ENCODE measurements at regions not wholly inside any gene's neighbourhood (a gene's known extent, or its start where the extent isn't known, plus 50 kb on each side); places are given as distances from the start of the nearest gene placed in this dataset.

DNA sequence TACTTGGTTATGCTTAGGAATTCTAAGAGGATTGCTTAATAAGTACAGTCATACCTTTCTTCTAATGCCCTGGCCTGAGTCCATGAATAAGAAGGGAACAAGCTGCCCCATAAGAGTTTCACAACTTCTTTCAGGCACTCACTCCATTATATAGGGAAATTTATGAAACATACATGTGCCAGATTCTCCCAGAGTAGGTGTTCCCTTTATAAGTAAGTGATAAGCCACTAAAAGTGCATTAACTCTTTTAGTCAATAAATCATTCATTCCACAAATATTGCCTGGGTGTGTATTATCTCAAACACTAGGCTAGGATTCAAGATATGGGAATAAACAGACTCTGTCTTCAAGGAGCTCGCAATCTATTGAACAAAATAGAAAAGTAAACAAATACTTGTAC, 84.5 kb upstream of the RBBP8 start:
- Histone ChIP-seq H3K36me3 (no peaks in the 10 kb centered on the region), H3K4me1 (no peaks in the 10 kb centered on the region), H3K27ac (no peak overlapping the region), H3K9me3 (no peaks in the 10 kb centered on the region), H3K27me3 (no peaks in the 10 kb centered on the region), H3K4me3 (no peak overlapping the region)
- TF ChIP-seq, protein P1, sequence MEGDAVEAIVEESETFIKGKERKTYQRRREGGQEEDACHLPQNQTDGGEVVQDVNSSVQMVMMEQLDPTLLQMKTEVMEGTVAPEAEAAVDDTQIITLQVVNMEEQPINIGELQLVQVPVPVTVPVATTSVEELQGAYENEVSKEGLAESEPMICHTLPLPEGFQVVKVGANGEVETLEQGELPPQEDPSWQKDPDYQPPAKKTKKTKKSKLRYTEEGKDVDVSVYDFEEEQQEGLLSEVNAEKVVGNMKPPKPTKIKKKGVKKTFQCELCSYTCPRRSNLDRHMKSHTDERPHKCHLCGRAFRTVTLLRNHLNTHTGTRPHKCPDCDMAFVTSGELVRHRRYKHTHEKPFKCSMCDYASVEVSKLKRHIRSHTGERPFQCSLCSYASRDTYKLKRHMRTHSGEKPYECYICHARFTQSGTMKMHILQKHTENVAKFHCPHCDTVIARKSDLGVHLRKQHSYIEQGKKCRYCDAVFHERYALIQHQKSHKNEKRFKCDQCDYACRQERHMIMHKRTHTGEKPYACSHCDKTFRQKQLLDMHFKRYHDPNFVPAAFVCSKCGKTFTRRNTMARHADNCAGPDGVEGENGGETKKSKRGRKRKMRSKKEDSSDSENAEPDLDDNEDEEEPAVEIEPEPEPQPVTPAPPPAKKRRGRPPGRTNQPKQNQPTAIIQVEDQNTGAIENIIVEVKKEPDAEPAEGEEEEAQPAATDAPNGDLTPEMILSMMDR (IDR thresholded peaks at IDR 0.05) = no peak
- DNase-seq (ENCODE audit: low spot score) = no peak

DNA sequence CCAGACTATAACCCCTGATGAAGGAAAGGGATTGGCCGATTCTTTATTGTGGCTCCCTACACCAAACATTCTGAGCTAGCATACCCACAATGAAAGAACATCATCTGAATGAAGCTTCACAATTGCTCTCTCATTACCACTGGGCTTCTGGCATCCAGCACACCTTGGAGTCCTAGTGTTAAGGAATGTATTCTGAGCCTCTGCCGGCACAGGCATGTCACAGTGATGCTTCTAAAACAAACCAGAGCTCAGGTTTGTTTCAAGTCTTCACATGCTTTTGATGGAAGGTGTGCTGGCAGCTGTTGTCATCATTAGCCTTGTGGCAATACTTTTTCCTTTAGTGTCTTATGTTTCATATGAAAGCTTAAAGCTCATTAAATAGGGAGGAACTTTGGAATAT, 76.3 kb upstream of the RBBP8 start:
- TF ChIP-seq, protein P1 (IDR thresholded peaks at IDR 0.05) = no peak
- H3K27ac ChIP-seq = no peak overlapping the region
- H3K4me1 ChIP-seq = no peaks in the 10 kb centered on the region
- H3K27me3 ChIP-seq = no peaks in the 10 kb centered on the region
- H3K4me3 ChIP-seq = no peak overlapping the region
- no peaks in the 10 kb centered on the region for H3K36me3 ChIP-seq
- no peak for DNase-seq (ENCODE audit: low spot score)
- no peaks in the 10 kb centered on the region for H3K9me3 ChIP-seq

DNA sequence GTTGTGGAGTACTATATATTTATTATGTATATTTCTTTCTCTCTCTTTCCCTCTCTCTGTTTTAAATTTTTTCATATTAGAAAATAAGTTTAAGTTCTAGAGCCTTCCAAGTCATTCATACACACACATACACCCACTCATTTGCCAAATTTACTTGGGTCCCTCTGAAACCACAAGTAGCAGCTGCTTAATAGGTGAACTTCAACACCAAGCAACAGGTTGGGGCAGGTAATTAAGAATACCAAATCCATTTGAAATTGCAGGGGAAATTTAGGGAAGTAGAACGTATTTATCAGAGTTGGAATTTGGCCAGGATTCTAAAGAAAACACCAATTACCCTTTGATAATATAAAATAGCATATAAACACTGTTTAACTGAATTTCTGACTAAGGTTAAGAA, 75.0 kb upstream of the RBBP8 start:
- Histone ChIP-seq H3K9me3 (no peaks in the 10 kb centered on the region), H3K4me1 (no peaks in the 10 kb centered on the region), H3K27ac (no peak overlapping the region), H3K4me3 (no peak overlapping the region), H3K36me3 (no peaks in the 10 kb centered on the region), H3K27me3 (no peaks in the 10 kb centered on the region)
- DNase-seq (ENCODE audit: low spot score) = no peak
- TF ChIP-seq, protein P1 (IDR thresholded peaks at IDR 0.05) = no peak

DNA sequence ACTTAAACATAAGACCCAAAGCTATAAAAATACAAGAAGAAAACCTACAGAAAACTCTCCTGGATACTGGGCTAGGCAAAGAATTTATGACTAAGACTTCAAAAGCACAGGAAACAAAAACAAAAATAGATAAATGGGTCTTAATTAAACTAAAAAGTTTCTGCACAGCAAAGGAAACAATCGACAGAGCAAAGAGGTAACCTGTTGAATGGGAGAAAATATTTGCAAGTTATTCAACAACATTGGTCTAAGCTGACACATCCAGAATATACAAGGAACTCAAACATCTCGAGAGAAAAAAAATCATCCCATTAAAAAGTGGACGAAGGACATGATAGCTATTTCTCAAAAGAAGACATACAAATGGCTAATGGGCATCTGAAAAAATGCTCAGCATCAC, 72.3 kb upstream of the RBBP8 start:
- TF ChIP-seq, protein P1 (IDR thresholded peaks at IDR 0.05) = no peak

DNA sequence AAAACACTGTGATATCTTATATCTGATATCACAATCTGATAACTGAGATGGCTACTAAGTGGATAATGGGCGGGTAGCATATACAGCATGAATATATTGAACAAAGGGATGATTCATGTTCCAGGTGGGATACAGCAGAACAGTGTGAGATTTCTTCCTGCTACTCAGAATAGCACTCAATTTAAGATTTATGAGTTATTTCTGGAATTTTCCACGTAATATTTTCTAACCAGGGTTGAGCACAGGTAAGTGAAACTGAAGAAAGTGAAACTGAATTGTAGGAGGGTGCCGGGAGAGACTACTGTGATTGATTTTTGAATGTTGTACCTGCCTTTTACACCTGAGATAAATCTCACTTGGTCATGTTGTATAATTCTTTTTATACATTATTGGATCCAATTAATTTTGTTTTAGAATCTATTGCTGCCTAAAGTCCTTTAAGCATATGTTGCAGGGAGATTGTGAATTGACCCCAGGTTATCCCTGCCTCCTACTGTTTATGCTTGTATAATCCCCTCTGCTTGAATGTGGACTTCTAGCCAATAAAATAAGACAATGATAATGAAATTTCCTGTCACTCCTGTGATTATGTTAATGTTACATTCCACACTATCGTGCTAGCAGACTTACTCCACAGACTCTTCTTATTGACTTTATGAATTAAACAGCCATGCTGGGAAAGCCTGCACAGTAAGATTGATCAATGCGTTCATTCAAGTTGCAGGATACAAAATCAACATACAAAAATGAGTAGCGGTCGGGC, 67.6 kb upstream of the RBBP8 start:
- no peaks in the 10 kb centered on the region for H3K27me3 ChIP-seq

More for the DNA sequence above, 72.3 kb upstream of the RBBP8 start:
- H3K36me3 ChIP-seq = no peaks in the 10 kb centered on the region
- no peak for DNase-seq (ENCODE audit: low spot score)
- H3K4me3 ChIP-seq = no peak overlapping the region
- no peak overlapping the region for H3K27ac ChIP-seq
- H3K4me1 ChIP-seq = no peaks in the 10 kb centered on the region
- H3K27me3 ChIP-seq = no peaks in the 10 kb centered on the region
- no peaks in the 10 kb centered on the region for H3K9me3 ChIP-seq

More for the DNA sequence above, 67.6 kb upstream of the RBBP8 start:
- H3K4me3 ChIP-seq = no peak overlapping the region
- no peaks in the 10 kb centered on the region for H3K9me3 ChIP-seq
- H3K4me1 ChIP-seq = no peaks in the 10 kb centered on the region
- TF ChIP-seq, protein P1 (IDR thresholded peaks at IDR 0.05) = no peak
- no peaks in the 10 kb centered on the region for H3K36me3 ChIP-seq
- no peak for DNase-seq (ENCODE audit: low spot score)
- H3K27ac ChIP-seq = no peak overlapping the region
